Skeletal muscle satellite cell (primary cell): ENCODE measurements at regions not wholly inside any gene's neighbourhood (a gene's known extent, or its start where the extent isn't known, plus 50 kb on each side); places are given as distances from the start of the nearest gene placed in this dataset.

Source experiments
- H3K27me3 ChIP-seq: 2 replicates; pipeline ENCODE4 v1.7.0; 2013; ENCODE audit warnings: low read length; ENCODE audit not compliant: control insufficient read depth, insufficient read depth
- H3K36me3 ChIP-seq: 2 replicates; pipeline ENCODE4 v1.7.0; 2013; ENCODE audit warnings: mild to moderate bottlenecking, control low read depth, low read length; ENCODE audit not compliant: insufficient read depth
- H3K4me1 ChIP-seq: 2 replicates; pipeline ENCODE4 v1.7.0; 2013; ENCODE audit warnings: low read length; ENCODE audit not compliant: control insufficient read depth, insufficient read depth
- H3K4me2 ChIP-seq: 2 replicates; pipeline ENCODE4 v1.7.0; 2013; ENCODE audit warnings: mild to moderate bottlenecking, low read length
- H3K4me3 ChIP-seq: 2 replicates; pipeline ENCODE4 v1.7.0; 2013; ENCODE audit warnings: low read length
- H3K9ac ChIP-seq: 2 replicates; pipeline ENCODE4 v1.7.0; 2013; ENCODE audit warnings: mild to moderate bottlenecking, low read depth, low read length, moderate library complexity
- H3K9me3 ChIP-seq: replicated peaks from 2 replicates; pipeline ENCODE4 v1.7.0; 2013; ENCODE audit warnings: mild to moderate bottlenecking, control low read depth, low read length

- H3K9ac ChIP-seq = no peak overlapping the region
- no peaks in the 10 kb centered on the region for H3K9me3 ChIP-seq
- H3K4me1 ChIP-seq = no peaks in the 10 kb centered on the region
- H3K4me3 ChIP-seq = no peak overlapping the region
- H3K4me2 ChIP-seq = no peak overlapping the region
- no peaks in the 10 kb centered on the region for H3K36me3 ChIP-seq
- H3K27me3 ChIP-seq = no peaks in the 10 kb centered on the region
These were observed 89.0 kb downstream of the NAF1 start for GRCh38 chr4:163077680-163078079.

- Histone ChIP-seq H3K36me3 (no peaks in the 10 kb centered on the region), H3K4me1 (no peaks in the 10 kb centered on the region), H3K9me3 (no peaks in the 10 kb centered on the region), H3K27me3 (peaks cover 2% of the 10 kb centered on the region), H3K4me2 (no peak overlapping the region), H3K9ac (no peak overlapping the region), H3K4me3 (no peak overlapping the region)
These were observed 94.5 kb downstream of the NAF1 start for GRCh38 chr4:163072222-163072621.

GRCh38 chr4:163071308-163071707 lies 95.4 kb downstream of the NAF1 start:
- Histone ChIP-seq H3K36me3 (no peaks in the 10 kb centered on the region), H3K4me1 (no peaks in the 10 kb centered on the region), H3K27me3 (peaks cover 2% of the 10 kb centered on the region), H3K9me3 (no peaks in the 10 kb centered on the region), H3K4me2 (no peak overlapping the region), H3K9ac (no peak overlapping the region), H3K4me3 (no peak overlapping the region)

GRCh38 chr4:163070023-163070422 lies 96.7 kb downstream of the NAF1 start:
- no peak overlapping the region for H3K4me3 ChIP-seq
- peaks cover 2% of the 10 kb centered on the region for H3K27me3 ChIP-seq
- no peaks in the 10 kb centered on the region for H3K4me1 ChIP-seq
- no peaks in the 10 kb centered on the region for H3K9me3 ChIP-seq
- no peak overlapping the region for H3K9ac ChIP-seq
- H3K36me3 ChIP-seq = no peaks in the 10 kb centered on the region
- H3K4me2 ChIP-seq = no peak overlapping the region

- Histone ChIP-seq H3K4me2 (no peak overlapping the region), H3K9me3 (no peaks in the 10 kb centered on the region), H3K4me1 (no peaks in the 10 kb centered on the region), H3K4me3 (no peak overlapping the region), H3K9ac (no peak overlapping the region), H3K36me3 (no peaks in the 10 kb centered on the region), H3K27me3 (no peaks in the 10 kb centered on the region)
These were observed 102.8 kb downstream of the NAF1 start for GRCh38 chr4:163063891-163064290.

GRCh38 chr4:163048447-163048846 lies 118.2 kb downstream of the NAF1 start:
- H3K4me1 ChIP-seq = no peaks in the 10 kb centered on the region

GRCh38 chr4:163042306-163042705 lies 124.4 kb downstream of the NAF1 start:
- H3K4me1 ChIP-seq = no peaks in the 10 kb centered on the region
- no peaks in the 10 kb centered on the region for H3K27me3 ChIP-seq
- no peak overlapping the region for H3K9ac ChIP-seq
- no peak overlapping the region for H3K4me2 ChIP-seq
- no peak overlapping the region for H3K4me3 ChIP-seq
- no peaks in the 10 kb centered on the region for H3K36me3 ChIP-seq
- no peaks in the 10 kb centered on the region for H3K9me3 ChIP-seq

More at GRCh38 chr4:163048447-163048846, 118.2 kb downstream of the NAF1 start:
- no peaks in the 10 kb centered on the region for H3K27me3 ChIP-seq
- no peak overlapping the region for H3K9ac ChIP-seq
- no peaks in the 10 kb centered on the region for H3K36me3 ChIP-seq
- H3K4me2 ChIP-seq = no peak overlapping the region
- no peaks in the 10 kb centered on the region for H3K9me3 ChIP-seq
- no peak overlapping the region for H3K4me3 ChIP-seq

- no peaks in the 10 kb centered on the region for H3K36me3 ChIP-seq
- no peak overlapping the region for H3K9ac ChIP-seq
- H3K4me2 ChIP-seq = no peak overlapping the region
- H3K9me3 ChIP-seq = no peaks in the 10 kb centered on the region
- H3K4me3 ChIP-seq = no peak overlapping the region
- no peaks in the 10 kb centered on the region for H3K27me3 ChIP-seq
- H3K4me1 ChIP-seq = no peaks in the 10 kb centered on the region
These were observed 149.6 kb downstream of the NAF1 start for GRCh38 chr4:163017135-163017534.

GRCh38 chr4:163012816-163013215 lies 153.9 kb downstream of the NAF1 start:
- Histone ChIP-seq H3K4me1 (no peaks in the 10 kb centered on the region), H3K4me2 (no peak overlapping the region), H3K27me3 (no peaks in the 10 kb centered on the region), H3K36me3 (no peaks in the 10 kb centered on the region), H3K9ac (no peak overlapping the region), H3K9me3 (no peaks in the 10 kb centered on the region), H3K4me3 (no peak overlapping the region)

GRCh38 chr4:163003979-163004378 lies 162.7 kb downstream of the NAF1 start:
- no peak overlapping the region for H3K4me3 ChIP-seq
- H3K4me2 ChIP-seq = no peak overlapping the region
- no peak overlapping the region for H3K9ac ChIP-seq
- H3K4me1 ChIP-seq = no peaks in the 10 kb centered on the region
- no peaks in the 10 kb centered on the region for H3K27me3 ChIP-seq
- H3K36me3 ChIP-seq = no peaks in the 10 kb centered on the region
- H3K9me3 ChIP-seq = no peaks in the 10 kb centered on the region

GRCh38 chr4:162988530-162988929 lies 178.2 kb downstream of the NAF1 start:
- Histone ChIP-seq H3K4me1 (no peaks in the 10 kb centered on the region), H3K4me3 (no peak overlapping the region), H3K9me3 (no peaks in the 10 kb centered on the region), H3K36me3 (no peaks in the 10 kb centered on the region), H3K4me2 (no peak overlapping the region), H3K27me3 (no peaks in the 10 kb centered on the region), H3K9ac (no peak overlapping the region)

GRCh38 chr4:162985131-162985530 lies 181.6 kb downstream of the NAF1 start:
- Histone ChIP-seq H3K4me1 (no peaks in the 10 kb centered on the region), H3K9ac (no peak overlapping the region), H3K4me2 (no peak overlapping the region), H3K36me3 (no peaks in the 10 kb centered on the region), H3K9me3 (no peaks in the 10 kb centered on the region), H3K4me3 (no peak overlapping the region), H3K27me3 (no peaks in the 10 kb centered on the region)
